SK-MEL-5 (cell line): ENCODE measurements at regions not wholly inside any gene's neighbourhood (a gene's known extent, or its start where the extent isn't known, plus 50 kb on each side); places are given as distances from the start of the nearest gene placed in this dataset.

Experiments used
- DNase-seq: peaks from one replicate; pipeline ENCODE4 v3.0.0-alpha.2; 2016; ENCODE audit warnings: low read depth, low spot score
- in situ Hi-C: cut with HindIII; loops from 2 replicates; pipeline ENCODE4 v1.10.0; 2016; ENCODE audit warnings: low sequenced_read_pairs, high pct_unique_total_duplicates, low pct_unique_long_range_greater_than_20kb

DNA sequence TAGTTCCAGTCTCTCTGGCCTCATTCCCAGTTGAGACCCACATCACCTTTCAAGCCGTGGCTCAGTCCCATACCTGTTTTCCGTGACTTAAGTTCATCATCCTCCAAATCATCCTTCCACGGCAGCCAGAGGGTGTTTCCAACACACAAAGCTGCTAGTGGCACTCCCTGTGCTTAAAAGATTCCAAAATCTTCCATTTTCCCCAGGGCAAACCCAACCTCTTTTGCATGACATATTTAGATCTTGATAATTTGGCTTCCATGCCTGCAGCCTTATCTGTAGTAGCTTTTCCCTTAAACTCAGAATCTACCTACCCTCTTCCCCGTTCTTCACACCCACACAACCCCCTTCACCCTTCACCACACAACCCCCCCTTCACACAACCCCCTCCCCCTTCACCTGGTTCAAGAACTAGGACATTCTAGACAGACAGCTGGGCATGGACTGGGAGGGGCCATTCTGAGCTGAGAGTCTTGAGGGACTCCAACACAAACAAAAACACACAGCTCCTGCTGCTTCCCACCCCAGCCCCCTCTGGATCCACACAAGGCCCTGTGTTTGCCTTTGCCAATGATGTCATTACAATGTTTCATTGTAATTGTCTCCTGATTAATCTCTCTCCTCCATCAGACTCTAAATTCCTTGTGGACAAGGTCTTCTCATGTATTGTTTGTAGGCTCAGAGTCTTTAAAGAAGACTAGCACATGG lies 268.2 kb downstream of the SH3GL2 start:
- in situ Hi-C loops: no loop called here

GRCh38 chr9:17847908-17848307 lies 269.0 kb downstream of the SH3GL2 start:
- no peak for DNase-seq
- in situ Hi-C loops: no loop called here

More for the DNA sequence above, 268.2 kb downstream of the SH3GL2 start:
- DNase-seq: no peak

DNA sequence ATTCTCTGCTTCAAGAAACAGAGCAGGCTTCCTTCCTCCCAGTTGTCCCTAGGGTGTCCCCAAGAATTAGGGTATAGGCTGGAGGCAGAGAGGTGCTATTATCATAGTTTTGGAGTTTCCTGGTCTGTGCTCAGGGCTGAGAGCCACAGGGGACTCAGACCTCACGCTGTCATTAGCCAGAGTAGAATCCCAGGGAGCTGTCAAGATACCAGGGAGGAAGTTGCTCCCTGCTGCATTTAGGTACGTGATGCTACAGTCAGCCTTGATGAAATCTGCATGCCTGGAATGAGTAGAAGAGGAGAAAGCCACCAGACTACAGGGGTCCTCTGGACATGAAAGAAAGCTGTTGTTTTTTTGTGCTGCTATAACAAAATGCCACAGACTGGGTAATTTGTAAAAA lies 273.2 kb downstream of the SH3GL2 start:
- in situ Hi-C loops: no loop called here
- DNase-seq: no peak

- DNase-seq: no peak
- in situ Hi-C loops: no loop called here
Observed at GRCh38 chr9:17854487-17854886, 275.6 kb downstream of the SH3GL2 start.

GRCh38 chr9:17856995-17857394 lies 278.1 kb downstream of the SH3GL2 start:
- DNase-seq: no peak

GRCh38 chr9:17859228-17859627 lies 280.4 kb downstream of the SH3GL2 start:
- in situ Hi-C loops: no loop called here
- no peak for DNase-seq

More at GRCh38 chr9:17856995-17857394, 278.1 kb downstream of the SH3GL2 start:
- in situ Hi-C loops: no loop called here

- in situ Hi-C loops: no loop called here
- no peak for DNase-seq
Observed at GRCh38 chr9:17859987-17860386, 281.1 kb downstream of the SH3GL2 start.

GRCh38 chr9:17862101-17862500 lies 283.2 kb downstream of the SH3GL2 start:
- in situ Hi-C loops: no loop called here
- peak; percentile 11 for DNase-seq

- in situ Hi-C loops: no loop called here
- no peak for DNase-seq
Observed at GRCh38 chr9:17862629-17863028, 283.8 kb downstream of the SH3GL2 start.

DNA sequence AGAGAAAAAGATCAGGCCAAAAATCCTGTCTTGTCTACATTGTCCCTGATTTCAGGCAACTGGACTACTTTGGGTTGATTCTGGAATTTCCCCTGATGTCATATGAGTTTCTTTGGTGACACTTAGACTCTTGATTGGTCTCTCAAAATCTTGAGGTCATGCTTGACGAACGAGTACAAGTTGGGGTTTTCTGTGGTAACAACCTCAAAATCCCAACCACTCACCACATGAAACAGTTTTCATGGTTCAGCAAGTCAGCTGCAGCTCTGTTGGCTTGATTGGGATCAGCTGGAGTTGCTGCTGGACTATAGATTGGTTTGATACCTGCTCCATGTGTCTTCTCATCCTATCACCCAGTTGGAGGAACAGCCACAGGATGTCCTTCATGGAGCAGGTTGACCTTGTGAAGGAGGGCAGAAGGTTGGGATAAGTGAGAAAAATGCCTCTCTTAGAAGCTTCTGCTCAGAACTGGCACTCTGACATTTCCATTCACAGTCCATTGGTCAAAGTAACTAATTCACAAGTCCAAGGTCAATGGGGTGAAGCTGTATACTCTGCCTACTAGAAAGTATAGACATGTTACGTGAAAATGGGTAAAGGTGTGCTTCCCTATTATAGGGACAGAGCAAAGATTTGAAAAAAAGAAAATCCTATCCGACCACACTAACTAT lies 284.5 kb downstream of the SH3GL2 start:
- in situ Hi-C loops: no loop called here
- DNase-seq: no peak

GRCh38 chr9:17863924-17864323 lies 285.1 kb downstream of the SH3GL2 start:
- DNase-seq: no peak
- in situ Hi-C loops: no loop called here

DNA sequence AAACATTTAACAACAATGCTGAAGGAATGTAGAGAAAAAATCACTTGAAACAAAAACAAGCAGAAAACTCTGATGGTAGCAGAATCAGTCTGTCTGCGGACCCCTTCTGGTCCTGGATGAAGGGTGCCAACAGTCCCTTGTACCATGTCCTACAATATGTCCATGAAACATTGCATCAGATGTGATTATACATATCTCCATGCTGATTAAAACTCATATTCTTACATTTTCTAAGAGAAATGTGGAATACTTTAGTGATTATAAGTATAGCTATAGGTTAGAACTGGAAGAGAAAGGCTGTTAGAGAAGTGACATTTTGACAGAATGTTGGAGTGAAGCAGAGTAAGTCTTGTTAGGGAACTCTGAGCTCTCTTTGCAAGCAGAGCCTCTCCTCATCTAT lies 286.1 kb downstream of the SH3GL2 start:
- in situ Hi-C loops: no loop called here
- no peak for DNase-seq

GRCh38 chr9:17865881-17866280 lies 287.0 kb downstream of the SH3GL2 start:
- no peak for DNase-seq
- in situ Hi-C loops: no loop called here

GRCh38 chr9:17870722-17871121 lies 291.9 kb downstream of the SH3GL2 start:
- no peak for DNase-seq
- in situ Hi-C loops: no loop called here

- no peak for DNase-seq
- in situ Hi-C loops: no loop called here
Observed at GRCh38 chr9:17871213-17871890, 292.5 kb downstream of the SH3GL2 start.

GRCh38 chr9:17875886-17876285 lies 297.0 kb downstream of the SH3GL2 start:
- in situ Hi-C loops: no loop called here
- DNase-seq: no peak

- DNase-seq: no peak
- in situ Hi-C loops: no loop called here
Observed at GRCh38 chr9:17876687-17877086, 297.8 kb downstream of the SH3GL2 start.

DNA sequence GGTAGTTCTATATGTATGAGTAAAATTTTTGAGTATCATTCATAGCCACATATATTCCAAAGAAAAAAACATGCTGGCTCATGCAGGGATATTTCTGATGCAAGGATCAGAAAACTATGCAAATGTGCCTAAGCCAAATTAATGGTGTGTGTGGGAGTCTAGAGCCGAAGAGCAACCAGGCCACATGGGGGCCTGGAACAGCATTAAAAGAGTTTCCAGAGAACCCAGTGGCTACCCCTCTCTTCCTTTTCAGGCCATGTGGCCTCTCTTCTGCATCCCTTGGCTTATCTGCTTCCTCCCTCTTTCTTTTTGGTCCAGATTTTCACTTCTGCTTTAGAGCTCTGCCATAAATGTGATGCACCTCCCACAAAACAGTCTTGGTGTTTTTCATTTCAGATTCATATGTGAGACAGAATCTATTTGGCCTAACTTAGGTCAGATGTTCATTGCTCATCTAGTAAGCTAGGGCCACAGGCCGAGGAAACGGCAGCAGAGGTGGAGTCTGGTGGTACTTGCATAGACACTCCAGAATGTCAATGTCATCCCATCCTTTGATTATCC lies 300.0 kb downstream of the SH3GL2 start:
- in situ Hi-C loops: no loop called here

More for the DNA sequence above, 300.0 kb downstream of the SH3GL2 start:
- DNase-seq: no peak
